C4-2B (cell line): ENCODE measurements at regions not wholly inside any gene's neighbourhood (a gene's known extent, or its start where the extent isn't known, plus 50 kb on each side); places are given as distances from the start of the nearest gene placed in this dataset.
"Not testable (repeated sequence)": the region's sequence is repeated elsewhere in the genome, so short reads cannot be mapped to it uniquely, and the experiment has no call there.

Source experiments
- H3K27ac ChIP-seq: fragments of 450-650 bp; 2 replicates; pipeline ENCODE4 v1.5.1; 2017
- CTCF ChIP-seq: fragments of 450-650 bp; conservative IDR thresholded peaks from 2 replicates; pipeline ENCODE4 v1.5.1; 2017; ENCODE audit warnings: mild to moderate bottlenecking
- ZFX ChIP-seq: fragments of 450-650 bp; IDR thresholded peaks from 2 replicates; pipeline ENCODE4 v1.6.1; 2017

- no peak for TF ChIP-seq CTCF
- H3K27ac ChIP-seq, result no peak overlapping the region
These were observed 68.1 kb upstream of the IFFO2 start for GRCh38 chr1:19024532-19024931.

- no peak overlapping the region for H3K27ac ChIP-seq
- TF ChIP-seq CTCF, result no peak
- TF ChIP-seq ZFX, result no peak
These were observed 67.3 kb upstream of the IFFO2 start for GRCh38 chr1:19023787-19024186.

- no peak overlapping the region for H3K27ac ChIP-seq
- no peak for TF ChIP-seq ZFX
- no peak for TF ChIP-seq CTCF
These were observed 65.4 kb upstream of the IFFO2 start for GRCh38 chr1:19021845-19022244.

- not testable (repeated sequence) for H3K27ac ChIP-seq
These were observed 62.8 kb upstream of the IFFO2 start for GRCh38 chr1:19019288-19019687.

- H3K27ac ChIP-seq, result no peak overlapping the region
- TF ChIP-seq CTCF, result no peak
- TF ChIP-seq ZFX, result no peak
These were observed 59.0 kb upstream of the IFFO2 start for GRCh38 chr1:19015476-19015875.

GRCh38 chr1:19014765-19015164 lies 58.3 kb upstream of the IFFO2 start:
- no peak overlapping the region for H3K27ac ChIP-seq
- no peak for TF ChIP-seq CTCF
- TF ChIP-seq ZFX, result no peak

- H3K27ac ChIP-seq, result no peak overlapping the region
- TF ChIP-seq ZFX, result no peak
- no peak for TF ChIP-seq CTCF
These were observed 57.5 kb upstream of the IFFO2 start for GRCh38 chr1:19013826-19014548.

GRCh38 chr1:19011845-19012231 lies 55.4 kb upstream of the IFFO2 start:
- TF ChIP-seq CTCF (no peak), ZFX (no peak)
- H3K27ac ChIP-seq, result peak overlapping the region; percentile 7; the same call in 1 of the 2 replicates
